Activated T-helper 17 cell treated with anti-CD3 and anti-CD28 coated beads, Interleukin-2, amount 50 U/mL, for 72 hours (primary cell): ENCODE measurements at regions not wholly inside any gene's neighbourhood (a gene's known extent, or its start where the extent isn't known, plus 50 kb on each side); places are given as distances from the start of the nearest gene placed in this dataset.
"Not testable (repeated sequence)": the region's sequence is repeated elsewhere in the genome, so short reads cannot be mapped to it uniquely, and the experiment has no call there.

Experiments used
- ATAC-seq: fragments of 150-1000 bp; cut with Tn5 transposase; replicated peaks from 2 replicates; pipeline ENCODE4 v1.10.0; 2021; ENCODE audit warnings: mild to moderate bottlenecking, moderate library complexity
- H3K27ac Mint-ChIP-seq: one replicate; pipeline ENCODE4 v1.8.0; 2022; ENCODE audit warnings: mixed read lengths
- H3K27me3 Mint-ChIP-seq: one replicate; pipeline ENCODE4 v1.8.0; 2022; ENCODE audit warnings: mixed read lengths
- H3K36me3 Mint-ChIP-seq: one replicate; pipeline ENCODE4 v1.8.0; 2022; ENCODE audit warnings: low read depth, mild to moderate bottlenecking, mixed read lengths
- H3K4me1 Mint-ChIP-seq: one replicate; pipeline ENCODE4 v1.8.0; 2022; ENCODE audit warnings: mixed read lengths
- H3K4me3 Mint-ChIP-seq: one replicate; pipeline ENCODE4 v1.8.0; 2022; ENCODE audit warnings: mild to moderate bottlenecking, mixed read lengths
- H3K9me3 Mint-ChIP-seq: one replicate; pipeline ENCODE4 v1.8.0; 2022; ENCODE audit warnings: mixed read lengths

DNA sequence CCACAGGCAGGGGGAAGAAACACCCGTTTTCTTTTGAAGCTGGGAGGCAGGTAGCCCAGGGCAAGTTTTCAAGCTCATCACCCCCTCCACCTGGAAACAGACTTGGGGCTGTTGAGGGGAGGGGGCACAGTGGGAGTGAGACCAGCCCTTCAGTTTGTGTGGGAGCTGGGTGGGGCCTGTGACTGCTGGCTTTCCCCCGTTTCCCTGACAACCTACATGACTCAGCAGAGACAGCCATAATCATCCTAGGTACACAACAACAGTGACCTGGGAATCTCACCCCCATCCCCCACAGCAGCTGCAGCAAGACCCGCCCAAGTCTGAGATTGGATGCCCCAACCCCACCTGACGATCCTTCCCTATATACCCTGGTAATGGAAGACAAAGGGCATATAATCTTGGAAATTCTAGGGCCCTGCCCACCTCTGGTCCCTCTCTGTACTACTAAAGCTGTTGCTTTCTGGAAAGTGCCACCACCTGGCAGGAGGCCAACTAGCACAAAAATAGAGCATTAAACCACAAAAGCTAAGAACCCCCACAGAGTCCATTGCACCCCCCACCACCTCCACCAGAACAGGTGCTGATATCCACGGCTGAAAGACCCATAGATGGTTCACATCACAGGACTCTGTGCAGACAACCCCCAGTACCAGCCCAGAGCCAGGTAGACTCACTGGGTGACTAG lies 422.2 kb upstream of the SGO1 start:
- no peaks in the 10 kb centered on the region for H3K36me3 Mint-ChIP-seq
- no peaks in the 10 kb centered on the region for H3K4me1 Mint-ChIP-seq
- H3K27me3 Mint-ChIP-seq: no peaks in the 10 kb centered on the region
- no peak for ATAC-seq
- H3K4me3 Mint-ChIP-seq: no peak overlapping the region
- H3K27ac Mint-ChIP-seq: no peak overlapping the region
- H3K9me3 Mint-ChIP-seq: peaks cover 38% of the 10 kb centered on the region

DNA sequence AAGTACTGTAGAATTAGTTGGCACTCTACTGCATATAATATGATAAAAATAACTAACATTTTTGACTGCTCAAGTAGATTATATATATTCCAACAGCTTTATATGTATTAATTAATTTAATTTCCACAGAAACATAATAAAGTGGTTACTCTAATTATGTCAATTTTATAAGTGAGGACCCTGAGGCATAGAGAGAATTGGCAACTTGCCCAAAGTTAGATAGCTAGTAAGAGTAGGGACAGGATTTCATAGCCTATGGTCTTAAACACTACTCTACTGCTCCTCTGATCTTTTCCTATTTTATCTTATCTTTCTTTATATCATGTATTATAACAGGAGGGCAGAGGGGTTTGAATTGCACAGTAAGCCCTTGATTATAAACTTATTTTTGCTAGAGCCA lies 418.7 kb upstream of the SGO1 start:
- Mint-ChIP-seq H3K4me3 (no peak overlapping the region), H3K27me3 (no peaks in the 10 kb centered on the region), H3K9me3 (peaks cover 29% of the 10 kb centered on the region), H3K27ac (no peak overlapping the region), H3K4me1 (no peaks in the 10 kb centered on the region), H3K36me3 (no peaks in the 10 kb centered on the region)
- ATAC-seq: no peak

DNA sequence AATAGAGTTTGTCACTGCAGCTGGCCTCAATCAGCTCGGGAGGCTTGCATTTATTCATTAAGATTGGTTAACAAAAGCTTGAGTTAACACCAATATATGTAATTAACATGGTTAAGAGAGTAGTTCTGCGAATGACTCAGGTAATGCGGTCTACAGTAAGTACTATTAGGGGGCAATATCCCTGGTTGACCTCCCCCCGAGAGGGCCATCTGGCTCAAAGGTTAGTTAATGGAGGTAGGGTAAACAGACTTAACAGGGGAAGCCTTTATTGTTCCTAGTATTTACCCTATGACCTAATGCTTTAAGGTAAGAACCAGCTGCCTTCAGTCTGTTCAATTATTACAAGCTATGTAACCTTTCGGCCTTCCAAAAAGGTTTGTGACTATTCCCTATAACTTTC lies 403.3 kb upstream of the SGO1 start:
- Mint-ChIP-seq H3K4me1 (no peaks in the 10 kb centered on the region), H3K36me3 (no peaks in the 10 kb centered on the region), H3K4me3 (no peak overlapping the region), H3K27me3 (no peaks in the 10 kb centered on the region), H3K9me3 (peaks cover 16% of the 10 kb centered on the region), H3K27ac (no peak overlapping the region)
- ATAC-seq: no peak

DNA sequence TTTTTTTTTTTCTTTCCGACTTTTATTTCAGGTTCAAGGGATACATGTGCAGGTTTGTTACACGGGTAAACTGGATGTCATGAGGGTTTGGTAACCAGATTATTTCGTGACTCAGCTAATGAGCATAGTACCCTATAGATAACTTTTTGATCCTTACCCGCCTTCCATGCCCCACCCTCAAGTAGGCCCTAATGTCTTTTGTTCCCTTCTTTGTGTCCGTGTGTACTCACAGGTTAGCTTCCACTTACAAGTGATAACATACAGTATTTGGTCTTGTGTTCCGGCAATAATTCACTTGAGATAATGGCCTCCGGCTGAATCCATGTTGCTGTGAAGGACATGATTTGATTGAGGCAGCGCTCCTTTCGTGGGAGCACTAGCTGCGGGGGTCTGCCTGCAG lies 402.8 kb upstream of the SGO1 start:
- ATAC-seq: no peak
- Mint-ChIP-seq H3K36me3 (no peaks in the 10 kb centered on the region), H3K9me3 (peaks cover 16% of the 10 kb centered on the region), H3K4me3 (no peak overlapping the region), H3K27me3 (no peaks in the 10 kb centered on the region), H3K27ac (no peak overlapping the region), H3K4me1 (no peaks in the 10 kb centered on the region)

DNA sequence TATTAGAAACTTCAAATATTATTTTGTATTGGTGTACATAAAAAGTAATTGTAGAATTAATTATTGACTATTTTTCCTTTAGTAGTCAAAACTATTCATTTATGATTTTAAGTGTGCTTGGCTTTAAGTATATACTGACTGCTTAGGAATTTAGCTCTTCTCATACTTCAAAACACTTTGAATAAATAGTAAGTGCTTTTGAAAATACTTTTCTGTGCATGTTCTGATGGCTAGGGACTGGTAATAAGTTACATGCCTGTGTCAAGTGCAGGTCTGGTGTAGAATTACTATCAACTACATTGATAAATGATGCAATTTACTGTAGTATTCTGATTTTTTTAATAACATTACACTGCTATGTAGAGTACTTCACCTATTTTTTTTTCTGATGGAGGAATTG lies 397.6 kb upstream of the SGO1 start:
- Mint-ChIP-seq H3K9me3 (no peaks in the 10 kb centered on the region), H3K4me3 (no peak overlapping the region), H3K36me3 (no peaks in the 10 kb centered on the region), H3K27ac (no peak overlapping the region), H3K4me1 (no peaks in the 10 kb centered on the region), H3K27me3 (no peaks in the 10 kb centered on the region)
- ATAC-seq: no peak

DNA sequence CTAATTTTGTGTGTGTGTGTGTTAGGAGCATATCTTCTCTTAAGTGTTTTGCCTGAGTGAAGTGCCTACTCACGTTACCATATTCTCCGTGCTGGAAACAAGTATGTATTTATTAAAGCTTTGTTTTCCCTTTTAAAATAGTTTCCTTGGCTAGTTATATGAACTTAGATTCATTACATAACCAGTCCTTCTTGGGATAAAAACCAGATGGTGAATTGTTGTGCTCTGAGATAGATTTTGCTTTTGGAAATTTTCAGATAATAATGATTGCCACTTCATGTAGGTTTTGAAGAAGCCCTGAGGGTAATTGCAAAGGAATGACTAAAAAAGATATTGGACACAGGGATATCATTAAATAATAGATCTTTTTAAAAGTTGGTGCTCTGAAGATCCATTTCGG lies 390.2 kb upstream of the SGO1 start:
- no peak overlapping the region for H3K4me3 Mint-ChIP-seq
- H3K4me1 Mint-ChIP-seq: no peaks in the 10 kb centered on the region
- no peaks in the 10 kb centered on the region for H3K36me3 Mint-ChIP-seq
- H3K9me3 Mint-ChIP-seq: peaks cover 7% of the 10 kb centered on the region
- no peak for ATAC-seq
- no peaks in the 10 kb centered on the region for H3K27me3 Mint-ChIP-seq
- no peak overlapping the region for H3K27ac Mint-ChIP-seq

DNA sequence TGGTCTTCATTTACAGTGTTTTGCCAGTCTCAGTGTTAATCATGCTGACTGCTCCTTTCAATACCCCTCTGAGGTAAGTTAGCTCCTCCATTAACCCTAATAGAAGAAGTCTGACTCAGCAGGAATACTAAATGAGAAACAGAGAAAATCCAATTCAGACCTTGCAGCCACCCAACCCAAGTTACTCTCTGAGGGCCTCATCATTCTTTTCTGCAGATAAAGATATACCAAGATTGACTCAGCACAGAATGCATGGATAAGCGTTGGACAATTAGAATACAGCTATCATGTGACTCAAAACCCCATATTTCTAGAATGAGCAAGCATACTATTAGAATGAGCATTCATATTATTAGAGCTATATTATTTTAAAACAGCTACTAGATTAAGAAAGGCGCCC lies 389.1 kb upstream of the SGO1 start:
- Mint-ChIP-seq H3K27ac (no peak overlapping the region), H3K9me3 (peaks cover 7% of the 10 kb centered on the region), H3K27me3 (no peaks in the 10 kb centered on the region), H3K4me1 (no peaks in the 10 kb centered on the region), H3K4me3 (no peak overlapping the region), H3K36me3 (no peaks in the 10 kb centered on the region)
- ATAC-seq: no peak

DNA sequence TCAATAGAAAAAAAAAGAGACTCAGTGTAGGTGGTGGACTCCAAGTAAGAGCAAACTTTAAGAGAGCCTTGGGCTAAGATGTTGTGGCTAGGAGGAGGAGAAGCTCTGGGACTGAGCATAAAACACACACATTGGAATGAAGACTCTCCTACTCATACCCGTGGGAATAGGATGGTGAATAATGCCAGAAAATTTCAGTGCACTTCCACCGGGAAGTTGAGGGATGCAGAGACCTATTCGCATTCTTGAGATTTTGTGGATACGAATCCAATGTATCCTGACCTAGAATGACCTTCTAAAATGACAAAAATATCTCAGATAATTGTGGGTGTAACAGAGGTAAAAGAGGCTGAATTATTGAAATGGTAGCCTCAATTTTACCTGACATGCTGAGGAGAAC lies 388.7 kb upstream of the SGO1 start:
- H3K27me3 Mint-ChIP-seq: no peaks in the 10 kb centered on the region
- peaks cover 7% of the 10 kb centered on the region for H3K9me3 Mint-ChIP-seq
- H3K4me3 Mint-ChIP-seq: no peak overlapping the region
- no peak for ATAC-seq
- H3K27ac Mint-ChIP-seq: no peak overlapping the region
- no peaks in the 10 kb centered on the region for H3K36me3 Mint-ChIP-seq
- no peaks in the 10 kb centered on the region for H3K4me1 Mint-ChIP-seq

DNA sequence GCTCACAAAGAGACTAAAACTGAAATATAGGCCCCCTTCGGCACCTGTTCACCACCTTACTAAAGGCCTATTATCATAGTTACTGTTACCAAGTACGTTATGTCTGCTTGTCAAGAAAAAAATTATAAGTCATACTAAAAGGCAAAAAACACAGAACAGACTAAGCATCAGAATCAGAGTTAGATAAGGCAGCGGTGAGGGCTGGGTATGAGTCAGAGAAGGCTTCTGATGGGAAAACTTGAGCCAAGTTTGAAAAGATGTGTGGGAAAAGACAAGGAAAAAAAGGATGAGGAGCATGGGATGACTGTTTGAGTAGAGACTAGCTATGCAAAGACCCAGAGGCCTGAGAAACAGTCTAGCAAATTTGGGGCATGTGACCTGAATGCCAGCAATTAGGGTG lies 387.2 kb upstream of the SGO1 start:
- Mint-ChIP-seq H3K4me1 (no peaks in the 10 kb centered on the region), H3K4me3 (no peak overlapping the region), H3K9me3 (peaks cover 7% of the 10 kb centered on the region), H3K27ac (no peak overlapping the region), H3K36me3 (no peaks in the 10 kb centered on the region), H3K27me3 (no peaks in the 10 kb centered on the region)
- no peak for ATAC-seq

DNA sequence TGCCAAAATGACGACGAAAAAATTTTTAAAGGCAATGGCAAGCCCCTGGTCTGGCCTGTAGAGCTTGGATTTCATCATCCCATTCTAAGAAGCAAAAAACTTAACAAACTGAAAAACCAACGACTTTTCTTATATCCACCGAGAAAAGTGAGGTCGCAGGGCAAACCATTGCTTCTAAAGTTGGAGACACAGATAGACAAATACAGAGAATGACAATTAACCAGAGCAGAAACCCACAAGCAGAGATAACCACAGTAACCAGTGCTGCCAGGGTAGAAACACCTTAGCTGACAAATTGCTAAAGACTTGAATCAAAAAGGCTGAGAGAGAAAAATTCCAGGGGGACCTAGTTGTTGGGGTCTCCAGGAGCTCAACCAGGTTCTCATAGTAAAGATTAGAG lies 386.5 kb upstream of the SGO1 start:
- no peaks in the 10 kb centered on the region for H3K27me3 Mint-ChIP-seq
- H3K27ac Mint-ChIP-seq: no peak overlapping the region
- H3K4me1 Mint-ChIP-seq: no peaks in the 10 kb centered on the region
- H3K36me3 Mint-ChIP-seq: no peaks in the 10 kb centered on the region
- peaks cover 7% of the 10 kb centered on the region for H3K9me3 Mint-ChIP-seq
- ATAC-seq: no peak
- no peak overlapping the region for H3K4me3 Mint-ChIP-seq

DNA sequence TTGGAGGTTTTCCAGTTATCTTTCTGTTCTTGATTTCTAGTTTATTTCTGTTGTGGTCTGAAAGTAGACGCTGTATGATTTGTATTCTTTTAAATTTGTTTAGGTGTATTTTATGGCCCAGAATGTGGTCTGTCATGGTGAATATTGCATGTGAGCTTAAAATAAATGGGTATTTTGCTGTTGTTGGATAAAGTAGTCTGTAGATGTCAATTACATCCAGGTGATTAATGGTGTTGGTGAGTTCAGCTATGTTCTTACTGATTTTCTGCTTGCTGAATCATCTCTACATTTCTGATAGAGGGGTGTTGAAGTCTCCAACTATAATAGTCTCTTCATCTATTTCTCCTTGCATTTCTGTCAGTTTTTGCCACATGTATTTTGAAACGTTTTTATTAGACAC lies 383.3 kb upstream of the SGO1 start:
- Mint-ChIP-seq H3K36me3 (no peaks in the 10 kb centered on the region), H3K4me3 (no peak overlapping the region), H3K9me3 (peaks cover 12% of the 10 kb centered on the region), H3K27ac (no peak overlapping the region), H3K4me1 (no peaks in the 10 kb centered on the region), H3K27me3 (no peaks in the 10 kb centered on the region)
- no peak for ATAC-seq

DNA sequence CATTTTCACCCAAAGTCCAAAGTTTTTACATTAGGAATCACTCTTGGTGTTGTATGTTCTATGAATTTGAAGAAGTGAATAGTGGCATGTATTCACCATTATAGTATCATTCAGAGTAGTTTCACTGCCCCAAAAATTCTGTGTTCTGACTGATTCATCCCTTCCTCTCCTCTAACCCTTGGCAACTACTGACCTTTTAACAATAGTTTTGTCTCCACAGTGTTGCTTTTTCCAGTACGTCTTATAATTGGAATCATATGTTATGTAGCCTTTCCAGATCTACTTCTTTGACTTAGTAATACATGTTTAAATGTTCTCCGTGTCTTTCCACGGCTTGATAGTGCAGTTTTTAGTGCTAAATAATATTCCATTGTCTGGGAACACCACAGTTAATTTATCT lies 379.0 kb upstream of the SGO1 start:
- no peaks in the 10 kb centered on the region for H3K36me3 Mint-ChIP-seq

DNA sequence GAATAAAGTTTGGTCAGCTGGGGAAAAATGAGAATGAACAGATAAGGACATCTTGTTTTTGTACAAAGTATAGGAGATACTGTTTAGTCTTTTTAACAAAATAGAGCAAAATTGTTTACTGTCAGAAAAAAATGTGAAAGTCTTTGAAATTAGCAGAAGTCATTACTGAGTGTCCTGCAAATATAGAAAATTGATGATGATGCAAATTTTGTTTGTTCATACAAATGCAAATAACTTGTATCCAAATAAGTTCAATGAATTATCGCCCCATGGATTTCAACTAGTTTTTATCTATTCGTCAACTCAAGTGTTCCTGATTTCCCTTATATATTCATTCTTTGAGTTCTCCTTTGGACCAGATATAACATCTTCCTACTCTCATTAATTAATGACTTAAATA lies 378.0 kb upstream of the SGO1 start:
- ATAC-seq: no peak
- Mint-ChIP-seq H3K4me3 (no peak overlapping the region), H3K9me3 (peaks cover 4% of the 10 kb centered on the region), H3K27ac (no peak overlapping the region), H3K27me3 (no peaks in the 10 kb centered on the region), H3K36me3 (no peaks in the 10 kb centered on the region), H3K4me1 (no peaks in the 10 kb centered on the region)

More for the DNA sequence above, 379.0 kb upstream of the SGO1 start:
- Mint-ChIP-seq H3K27ac (no peak overlapping the region), H3K4me3 (no peak overlapping the region), H3K9me3 (peaks cover 4% of the 10 kb centered on the region), H3K27me3 (no peaks in the 10 kb centered on the region), H3K4me1 (no peaks in the 10 kb centered on the region)
- no peak for ATAC-seq

DNA sequence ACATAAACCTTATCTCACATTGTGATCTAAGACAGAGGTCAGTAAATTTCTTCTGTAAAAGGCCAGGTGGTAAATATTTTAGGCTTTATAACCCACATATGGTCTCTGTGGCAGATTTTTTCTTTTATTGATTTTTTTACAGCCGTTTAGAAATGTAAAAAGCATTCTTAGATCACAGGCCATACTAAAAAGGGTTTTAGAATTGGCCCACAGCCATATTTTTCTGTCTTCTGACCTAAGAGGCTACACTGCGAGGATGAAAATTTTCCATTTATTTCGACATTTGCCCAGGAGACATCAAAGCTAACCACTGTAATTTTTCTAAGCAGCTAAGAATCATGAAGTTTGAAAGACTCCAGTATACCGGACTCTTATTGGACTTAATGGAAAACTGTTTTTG lies 377.2 kb upstream of the SGO1 start:
- ATAC-seq: no peak
- Mint-ChIP-seq H3K4me3 (no peak overlapping the region), H3K27me3 (no peaks in the 10 kb centered on the region), H3K27ac (no peak overlapping the region), H3K36me3 (no peaks in the 10 kb centered on the region), H3K9me3 (peaks cover 4% of the 10 kb centered on the region), H3K4me1 (no peaks in the 10 kb centered on the region)

DNA sequence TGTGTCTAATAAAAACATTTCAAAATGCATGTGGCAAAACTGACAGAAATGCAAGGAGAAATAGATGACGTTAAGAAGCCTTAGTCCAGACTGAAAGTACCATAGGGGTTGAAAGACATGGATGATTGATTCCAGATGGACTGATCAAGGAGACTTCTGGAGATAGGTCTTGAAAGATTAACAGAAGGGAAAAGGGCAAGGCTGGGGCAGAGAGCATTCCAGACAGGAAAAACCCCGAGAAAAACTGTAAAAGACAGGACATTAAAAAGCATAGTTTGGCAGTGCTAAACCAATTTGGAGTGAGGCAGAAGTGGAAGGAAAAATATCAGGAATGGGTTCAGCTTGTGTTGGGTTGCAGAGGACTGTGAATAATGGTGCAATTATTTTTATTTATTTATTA lies 375.2 kb upstream of the SGO1 start:
- Mint-ChIP-seq H3K4me3 (no peak overlapping the region), H3K36me3 (no peaks in the 10 kb centered on the region), H3K4me1 (no peaks in the 10 kb centered on the region), H3K27ac (no peak overlapping the region), H3K9me3 (peaks cover under 1% of the 10 kb centered on the region), H3K27me3 (no peaks in the 10 kb centered on the region)
- no peak for ATAC-seq

DNA sequence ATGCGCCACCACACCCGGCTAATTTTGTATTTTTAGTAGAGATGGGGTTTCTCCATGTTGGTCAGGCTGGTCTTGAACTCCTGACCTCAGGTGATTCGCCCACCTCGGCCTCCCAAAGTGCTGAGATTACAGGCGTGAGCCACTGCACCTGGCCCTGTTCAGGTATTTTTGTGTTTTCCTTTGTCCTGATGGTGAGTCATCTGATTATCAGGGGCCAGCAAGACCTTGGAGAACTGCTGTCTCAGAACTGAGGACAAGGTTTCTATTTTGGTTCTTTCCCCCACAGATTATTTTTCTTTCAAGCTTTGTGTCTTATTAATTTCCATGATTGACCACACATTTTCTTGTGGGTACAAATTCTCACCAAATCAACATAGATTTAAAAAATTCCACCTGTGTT lies 374.4 kb upstream of the SGO1 start:
- not testable (repeated sequence) for H3K4me1 Mint-ChIP-seq, H3K36me3 Mint-ChIP-seq, H3K4me3 Mint-ChIP-seq, H3K9me3 Mint-ChIP-seq, ATAC-seq, H3K27ac Mint-ChIP-seq, H3K27me3 Mint-ChIP-seq
